PC-9 (cell line): ENCODE measurements at regions not wholly inside any gene's neighbourhood (a gene's known extent, or its start where the extent isn't known, plus 50 kb on each side); places are given as distances from the start of the nearest gene placed in this dataset.

ENCODE experiments used
- BruUV-seq: library from RNA; stranded (reverse); fragments of 400-500 nt; replicated peaks from 2 replicates; lab custom pipeline; 2021; lab: Mats Ljungman, UMichigan
- CTCF ChIA-PET: fragments of 300-600 bp; sonication (Branson Sonifier 250); formaldehyde crosslinking; loops from one replicate; lab custom pipeline; 2022; ENCODE audit warnings: antibody characterized with exemption; lab: Charles Lee
- POLR2A ChIA-PET: fragments of 300-600 bp; sonication (Branson Sonifier 250); formaldehyde crosslinking; loops from one replicate; lab custom pipeline; 2022; ENCODE audit warnings: antibody characterized with exemption; ENCODE audit not compliant: unreplicated experiment; lab: Charles Lee
- DNase-seq, 2 experiments: peaks; one replicate each; pipeline versions ENCODE4 v3.0.0 to v3.0.0-alpha.2; 2015 to 2022; ENCODE audit warnings: mixed read lengths in 1 of 2
- H2AFZ ChIP-seq: fragments of 200-600 bp; sonication (generic); 2 replicates; pipeline ENCODE4 v1.8.1; 2017; ENCODE audit warnings: antibody characterized with exemption
- H3F3A ChIP-seq: fragments of 200-600 bp; sonication (generic); 2 replicates; pipeline ENCODE4 v1.8.1; 2017; ENCODE audit warnings: antibody characterized with exemption, mild to moderate bottlenecking, low read depth; ENCODE audit not compliant: insufficient read depth
- H3K27ac ChIP-seq: fragments of 200-600 bp; sonication (generic); 2 replicates; pipeline ENCODE4 v1.6.1; 2016; ENCODE audit warnings: mixed run types
- H3K27me3 ChIP-seq: fragments of 200-600 bp; sonication (generic); 2 replicates; pipeline ENCODE4 v1.6.1; 2016; ENCODE audit warnings: low read depth, mixed run types; ENCODE audit not compliant: insufficient read depth
- H3K36me3 ChIP-seq: fragments of 200-600 bp; sonication (generic); 2 replicates; pipeline ENCODE4 v1.6.1; 2016; ENCODE audit warnings: low read depth, mixed run types
- H3K4me1 ChIP-seq: fragments of 200-600 bp; sonication (generic); replicated peaks from 2 replicates; pipeline ENCODE4 v1.6.1; 2016; ENCODE audit warnings: mixed run types; ENCODE audit not compliant: insufficient read depth
- H3K4me2 ChIP-seq: fragments of 200-600 bp; sonication (generic); 2 replicates; pipeline ENCODE4 v1.6.1; 2017; ENCODE audit warnings: mixed run types
- H3K4me3 ChIP-seq: fragments of 200-600 bp; sonication (generic); 2 replicates; pipeline ENCODE4 v1.6.1; 2016; ENCODE audit warnings: mixed run types
- H3K79me2 ChIP-seq: fragments of 200-600 bp; sonication (generic); 2 replicates; pipeline ENCODE4 v1.6.1; 2017; ENCODE audit warnings: low read depth, mixed run types
- H3K9me2 ChIP-seq: fragments of 200-600 bp; sonication (generic); 2 replicates; pipeline ENCODE4 v1.8.1; 2017; ENCODE audit warnings: mild to moderate bottlenecking; ENCODE audit not compliant: insufficient read depth
- H3K9me3 ChIP-seq: fragments of 200-600 bp; sonication (generic); 2 replicates; pipeline ENCODE4 v1.8.1; 2016; ENCODE audit warnings: low read depth; ENCODE audit not compliant: insufficient read depth
- H4K20me1 ChIP-seq: fragments of 200-600 bp; sonication (generic); 2 replicates; pipeline ENCODE4 v1.8.1; 2017; ENCODE audit not compliant: insufficient read depth
- CTCF ChIP-seq: fragments of 200-600 bp; sonication (generic); conservative IDR thresholded peaks from 2 replicates; pipeline ENCODE4 v1.6.1; 2017; ENCODE audit warnings: mixed run types, antibody characterized with exemption, mild to moderate bottlenecking, moderate library complexity
- EZH2 ChIP-seq: fragments of 200-600 bp; sonication (generic); IDR thresholded peaks from 2 replicates; pipeline ENCODE4 v1.8.0; 2017; ENCODE audit warnings: antibody characterized with exemption, low read depth
- intact Hi-C: fragments of 100-400 bp; cut with micrococcal nuclease; formaldehyde crosslinking; loops from one replicate; pipeline ENCODE4 v1.10.0; 2022; ENCODE audit not compliant: unreplicated experiment

GRCh38 chr6:156131221-156131903 lies 645.8 kb upstream of the ARID1B start:
- intact Hi-C loops, result no loop called here
- Histone ChIP-seq H3F3A (no peaks in the 10 kb centered on the region), H3K9me2 (no peaks in the 10 kb centered on the region), H3K9me3 (no peaks in the 10 kb centered on the region), H3K79me2 (no peaks in the 10 kb centered on the region), H3K36me3 (no peaks in the 10 kb centered on the region), H4K20me1 (no peaks in the 10 kb centered on the region), H3K4me1 (no peaks in the 10 kb centered on the region), H3K4me3 (no peak overlapping the region), H3K27me3 (no peaks in the 10 kb centered on the region), H3K27ac (no peak overlapping the region), H2AFZ (no peak overlapping the region), H3K4me2 (no peak overlapping the region)
- TF ChIP-seq EZH2 (no peak), CTCF (no peak)
- POLR2A ChIA-PET, result no interaction called here
- no peak for DNase-seq
- BruUV-seq, result no TSS peak
- CTCF ChIA-PET, result no interaction called here

DNA sequence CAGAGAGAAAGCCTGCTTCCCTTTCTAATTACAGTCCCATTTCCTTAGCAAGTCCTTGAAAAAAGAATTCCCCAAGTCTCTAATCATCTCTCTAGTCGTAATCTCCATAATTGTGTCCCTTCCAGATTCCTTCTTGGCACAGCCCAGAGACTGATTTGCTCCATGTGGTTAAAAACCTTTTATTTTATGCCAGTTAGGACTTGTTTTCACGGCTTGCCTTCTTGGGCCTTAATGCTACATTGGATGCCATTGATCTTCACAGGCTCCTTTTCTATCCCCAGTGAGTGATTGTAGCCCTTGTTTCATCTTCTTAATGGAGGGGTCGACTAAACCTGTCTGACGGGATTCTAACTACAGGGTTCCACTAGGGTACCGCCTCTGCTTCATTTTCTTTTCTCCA lies 650.6 kb upstream of the ARID1B start:
- no peaks in the 10 kb centered on the region for H4K20me1 ChIP-seq
- no peak overlapping the region for H2AFZ ChIP-seq
- no peaks in the 10 kb centered on the region for H3F3A ChIP-seq
- H3K4me2 ChIP-seq, result no peak overlapping the region
- BruUV-seq, result no TSS peak
- H3K4me3 ChIP-seq, result no peak overlapping the region
- H3K27ac ChIP-seq, result no peak overlapping the region
- H3K4me1 ChIP-seq, result no peaks in the 10 kb centered on the region
- TF ChIP-seq EZH2 (no peak), CTCF (no peak)
- no peaks in the 10 kb centered on the region for H3K9me3 ChIP-seq
- no peaks in the 10 kb centered on the region for H3K9me2 ChIP-seq
- ChIA-PET POLR2A (no interaction called here), CTCF (no interaction called here)
- no peaks in the 10 kb centered on the region for H3K79me2 ChIP-seq
- H3K36me3 ChIP-seq, result no peaks in the 10 kb centered on the region
- H3K27me3 ChIP-seq, result no peaks in the 10 kb centered on the region
- intact Hi-C loops, result no loop called here
- DNase-seq, result no peak

DNA sequence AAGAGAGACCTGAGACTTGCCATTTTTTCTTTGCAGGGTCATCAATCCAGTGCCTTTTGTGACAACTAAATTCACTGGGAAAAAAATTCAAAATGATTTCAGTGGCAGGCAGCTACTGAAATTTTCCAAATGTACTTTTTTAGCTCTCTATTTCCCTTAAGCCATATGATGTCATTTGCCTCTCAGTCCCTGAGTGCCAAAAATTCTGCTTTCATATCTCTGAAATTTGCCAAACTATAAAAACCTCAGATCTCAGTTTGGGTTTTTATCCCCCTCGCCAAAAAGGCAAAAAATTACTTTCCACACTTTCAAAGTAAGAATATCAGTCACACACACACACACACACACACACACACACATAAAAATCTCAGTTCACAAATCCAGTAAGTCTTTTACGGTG lies 651.3 kb upstream of the ARID1B start:
- TF ChIP-seq CTCF (no peak), EZH2 (no peak)
- H3F3A ChIP-seq, result no peaks in the 10 kb centered on the region
- POLR2A ChIA-PET, result no interaction called here
- H3K79me2 ChIP-seq, result no peaks in the 10 kb centered on the region
- intact Hi-C loops, result no loop called here
- no peak overlapping the region for H3K4me3 ChIP-seq
- no peaks in the 10 kb centered on the region for H3K9me3 ChIP-seq
- no peaks in the 10 kb centered on the region for H3K27me3 ChIP-seq
- H3K36me3 ChIP-seq, result no peaks in the 10 kb centered on the region
- H3K4me2 ChIP-seq, result no peak overlapping the region
- no peaks in the 10 kb centered on the region for H3K9me2 ChIP-seq
- CTCF ChIA-PET, result no interaction called here
- no peak overlapping the region for H3K27ac ChIP-seq
- no peak for DNase-seq
- no peak overlapping the region for H2AFZ ChIP-seq
- H4K20me1 ChIP-seq, result no peaks in the 10 kb centered on the region
- BruUV-seq, result no TSS peak
- no peaks in the 10 kb centered on the region for H3K4me1 ChIP-seq
